GM18867 (cell line): ENCODE measurements at regions not wholly inside any gene's neighbourhood (a gene's known extent, or its start where the extent isn't known, plus 50 kb on each side); places are given as distances from the start of the nearest gene placed in this dataset.

Experiments used
- ATAC-seq: cut with Tn5 transposase; IDR thresholded peaks from one replicate; pipeline ENCODE4 v1.9.1; 2021; ENCODE audit warnings: mild to moderate bottlenecking, moderate library complexity; ENCODE audit not compliant: unreplicated experiment

GRCh38 chr1:188888386-188888785, 1589.3 kb downstream of the BRINP3 start:
- no peak for ATAC-seq

GRCh38 chr1:188889166-188889565, 1588.5 kb downstream of the BRINP3 start:
- no peak for ATAC-seq

GRCh38 chr1:188891958-188892357, 1585.7 kb downstream of the BRINP3 start:
- ATAC-seq = no peak

- ATAC-seq = no peak
Measured at GRCh38 chr1:188895611-188896010, 1582.1 kb downstream of the BRINP3 start.

GRCh38 chr1:188903241-188903640, 1574.4 kb downstream of the BRINP3 start:
- ATAC-seq = no peak

GRCh38 chr1:188904201-188904600, 1573.5 kb downstream of the BRINP3 start:
- no peak for ATAC-seq

GRCh38 chr1:188906921-188907641, 1570.6 kb downstream of the BRINP3 start:
- no peak for ATAC-seq

GRCh38 chr1:188930382-188930781, 1547.3 kb downstream of the BRINP3 start:
- ATAC-seq = no peak

- ATAC-seq = no peak
Measured at GRCh38 chr1:188931506-188931905, 1546.2 kb downstream of the BRINP3 start.

GRCh38 chr1:188937965-188938551, 1539.6 kb downstream of the BRINP3 start:
- no peak for ATAC-seq

GRCh38 chr1:188941986-188942385, 1535.7 kb downstream of the BRINP3 start:
- ATAC-seq = no peak

GRCh38 chr1:188949701-188950100, 1528.0 kb downstream of the BRINP3 start:
- no peak for ATAC-seq

- ATAC-seq = no peak
Measured at GRCh38 chr1:188958461-188959115, 1519.1 kb downstream of the BRINP3 start.

- ATAC-seq = no peak
Measured at GRCh38 chr1:188986745-188987417, 1490.8 kb downstream of the BRINP3 start.

- no peak for ATAC-seq
Measured at GRCh38 chr1:188988589-188988988, 1489.1 kb downstream of the BRINP3 start.

GRCh38 chr1:188991221-188991930, 1486.3 kb downstream of the BRINP3 start:
- no peak for ATAC-seq

GRCh38 chr1:189007824-189008223, 1469.8 kb downstream of the BRINP3 start:
- no peak for ATAC-seq

- no peak for ATAC-seq
Measured at GRCh38 chr1:189021577-189021976, 1456.1 kb downstream of the BRINP3 start.

- no peak for ATAC-seq
Measured at GRCh38 chr1:189022015-189022414, 1455.6 kb downstream of the BRINP3 start.

GRCh38 chr1:189027512-189027911, 1450.2 kb downstream of the BRINP3 start:
- no peak for ATAC-seq

- ATAC-seq = no peak
Measured at GRCh38 chr1:189033169-189033568, 1444.5 kb downstream of the BRINP3 start.
